ENCODE measurements at regions not wholly inside any gene's neighbourhood (a gene's known extent, or its start where the extent isn't known, plus 50 kb on each side); places are given as distances from the start of the nearest gene placed in this dataset.

- TF ChIP-seq FOSL1 (IDR thresholded peaks at IDR 0.05; ENCODE audit: insufficient read depth, low read depth, low read length), result no peak
- no peak for TF ChIP-seq GTF2F1 (IDR thresholded peaks at IDR 0.05; ENCODE audit: borderline replicate concordance, low read depth, low read length)
- TF ChIP-seq EZH2 (IDR thresholded peaks at IDR 0.05; ENCODE audit: low read depth, low read length, severe bottlenecking), result no peak
- TF ChIP-seq MAFK (IDR thresholded peaks at IDR 0.05; ENCODE audit: low read depth, low read length), result no peak
- no peak for TF ChIP-seq SIX5 (IDR thresholded peaks at IDR 0.05; ENCODE audit: low read depth, low read length)
- no peak for TF ChIP-seq CTCF (IDR thresholded peaks at IDR 0.05; ENCODE audit: control extremely low read depth in 1 of 3, insufficient read depth in 1 of 3, low read depth in 1 of 3, low read length in 3 of 3)
- no peak for TF ChIP-seq SUZ12 (IDR thresholded peaks at IDR 0.05; ENCODE audit: low read length)
These were observed 67.3 kb upstream of the TSPAN11 start for GRCh38 chr12:30859226-30859625.
